ENCODE measurements at regions not wholly inside any gene's neighbourhood (a gene's known extent, or its start where the extent isn't known, plus 50 kb on each side); places are given as distances from the start of the nearest gene placed in this dataset.

- H3K18ac ChIP-seq (ENCODE audit: low read depth, low read length) = no peak overlapping the region
- ATAC-seq (ENCODE audit: low read depth) (no peak), DNase-seq (no peak)
- no peaks in the 10 kb centered on the region for H3K9me1 ChIP-seq (ENCODE audit: insufficient read depth, low read length)
- H3K27ac ChIP-seq (ENCODE audit: insufficient read depth, low read length) = no peak overlapping the region
- TF ChIP-seq USF2 (IDR thresholded peaks at IDR 0.05; ENCODE audit: low read depth, low read length) (no peak), CHD1 (IDR thresholded peaks at IDR 0.05; ENCODE audit: low read depth, low read length) (no peak), RCOR1 (IDR thresholded peaks at IDR 0.05; ENCODE audit: insufficient replicate concordance, low read length) (no peak), POLR2A (IDR thresholded peaks at IDR 0.05; ENCODE audit: low read depth, low read length) (no peak), MXI1 (IDR thresholded peaks at IDR 0.05; ENCODE audit: borderline replicate concordance, low read depth, low read length) (no peak), BHLHE40 (IDR thresholded peaks at IDR 0.05; ENCODE audit: low read depth, low read length) (no peak), RFX5 (IDR thresholded peaks at IDR 0.05; ENCODE audit: low read depth, low read length) (no peak), NFE2L2 (IDR thresholded peaks at IDR 0.05; ENCODE audit: low read depth, low read length) (no peak), RAD21 (IDR thresholded peaks at IDR 0.05; ENCODE audit: low read length) (no peak)
- TF ChIP-seq, protein P1, sequence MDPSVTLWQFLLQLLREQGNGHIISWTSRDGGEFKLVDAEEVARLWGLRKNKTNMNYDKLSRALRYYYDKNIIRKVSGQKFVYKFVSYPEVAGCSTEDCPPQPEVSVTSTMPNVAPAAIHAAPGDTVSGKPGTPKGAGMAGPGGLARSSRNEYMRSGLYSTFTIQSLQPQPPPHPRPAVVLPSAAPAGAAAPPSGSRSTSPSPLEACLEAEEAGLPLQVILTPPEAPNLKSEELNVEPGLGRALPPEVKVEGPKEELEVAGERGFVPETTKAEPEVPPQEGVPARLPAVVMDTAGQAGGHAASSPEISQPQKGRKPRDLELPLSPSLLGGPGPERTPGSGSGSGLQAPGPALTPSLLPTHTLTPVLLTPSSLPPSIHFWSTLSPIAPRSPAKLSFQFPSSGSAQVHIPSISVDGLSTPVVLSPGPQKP (IDR thresholded peaks at IDR 0.05; ENCODE audit: borderline replicate concordance, low read depth, low read length) = no peak
- no peak overlapping the region for H3K23ac ChIP-seq (ENCODE audit: low read depth, low read length)
- H2BK15ac ChIP-seq (ENCODE audit: low read depth, low read length) = no peak overlapping the region
- no peaks in the 10 kb centered on the region for H3K27me3 ChIP-seq (ENCODE audit: control insufficient read depth, insufficient read depth, low read length)
- no peak overlapping the region for H2AK5ac ChIP-seq (ENCODE audit: low read depth, low read length)
- intact Hi-C loops (cut with micrococcal nuclease) = no loop called here
- dilution Hi-C loops (cut with HindIII; ENCODE audit: low sequenced_read_pairs, unreplicated experiment) = no loop called here
- H4K8ac ChIP-seq (ENCODE audit: low read depth in 2 of 2, low read length in 2 of 2) = no peak overlapping the region
- no peak overlapping the region for H3K4me2 ChIP-seq (ENCODE audit: low read depth, low read length)
- BruUV-seq (replicated peaks) = no TSS peak
- no peak overlapping the region for H2AFZ ChIP-seq (replicated peaks; ENCODE audit: low read length, poor library complexity)
- no peak overlapping the region for H4K5ac ChIP-seq (ENCODE audit: low read depth, low read length)
- H3K9me3 ChIP-seq (ENCODE audit: control insufficient read depth, insufficient read depth, low read length) = no peaks in the 10 kb centered on the region
- H3K4ac ChIP-seq (ENCODE audit: low read depth, low read length) = no peak overlapping the region
- no peaks in the 10 kb centered on the region for H3K79me1 ChIP-seq (ENCODE audit: low read depth in 1 of 2, low read length in 2 of 2)
- POLR2A ChIA-PET (ENCODE audit: unreplicated experiment) = no interaction called here
- no peak overlapping the region for H3K9ac ChIP-seq (ENCODE audit: low read depth, low read length)
- no peaks in the 10 kb centered on the region for H3K4me1 ChIP-seq (ENCODE audit: control insufficient read depth, insufficient read depth, low read length)
- H4K20me1 ChIP-seq (ENCODE audit: insufficient read depth, low read length) = no peaks in the 10 kb centered on the region
- no peak overlapping the region for H2BK20ac ChIP-seq (ENCODE audit: low read depth, low read length)
- H4K91ac ChIP-seq (ENCODE audit: insufficient read depth, low read depth, low read length) = no peak overlapping the region
- in situ Hi-C loops (cut with MboI; ENCODE audit: low sequenced_read_pairs) = no loop called here
- H3K36me3 ChIP-seq (ENCODE audit: control insufficient read depth, insufficient read depth, low read length) = no peaks in the 10 kb centered on the region
- WGBS, 2 experiments (ENCODE audit: extremely low coverage in 2 of 2, insufficient read length in 1 of 2) = no CpG with 5 or more reads among the region's 2 CpGs
- no peak overlapping the region for H3K56ac ChIP-seq (ENCODE audit: extremely low read depth, insufficient read depth, low read length)
- no peak overlapping the region for H3K4me3 ChIP-seq (ENCODE audit: insufficient read depth, low read depth, low read length)
- no peak overlapping the region for H2BK120ac ChIP-seq (ENCODE audit: low read depth, low read length)
- no peak overlapping the region for H3K14ac ChIP-seq (replicated peaks; ENCODE audit: low read depth, low read length)
- no peak overlapping the region for H2AK9ac ChIP-seq (replicated peaks; ENCODE audit: low read depth, low read length, poor library complexity)
- no peak overlapping the region for H2BK5ac ChIP-seq (ENCODE audit: low read depth, low read length, poor library complexity, severe bottlenecking)
- CTCF ChIA-PET = no interaction called here
Observed at GRCh38 chr2:221637851-221638250, 65.7 kb upstream of the EPHA4 start.
